H1 (cell line): ENCODE measurements at regions not wholly inside any gene's neighbourhood (a gene's known extent, or its start where the extent isn't known, plus 50 kb on each side); places are given as distances from the start of the nearest gene placed in this dataset.

Experiments
- CTCF ChIA-PET: fragments of 300-600 bp; sonication (Branson Sonifier 250); formaldehyde crosslinking; loops from one replicate; lab custom pipeline; 2021; ENCODE audit not compliant: partially characterized antibody; lab: Charles Lee
- POLR2A ChIA-PET: fragments of 300-600 bp; sonication (Branson Sonifier 250); formaldehyde crosslinking; loops from one replicate; lab custom pipeline; 2021; ENCODE audit warnings: inconsistent platforms; ENCODE audit not compliant: partially characterized antibody; lab: Charles Lee
- DNase-seq, 2 experiments: peaks; one replicate each; pipeline versions ENCODE4 v3.0.0 to v3.0.0-alpha.2; 2010 to 2022; ENCODE audit warnings: low spot score in 2 of 2, low read depth in 1 of 2, mixed read lengths in 1 of 2
- FAIRE-seq: peaks from 2 replicates; lab custom pipeline; 2011; peaks lifted over from hg19 to GRCh38; lab: Jason Lieb, UNC
- H2AFZ ChIP-seq: 2 replicates; pipeline ENCODE4 v1.8.1; 2012; ENCODE audit warnings: low read length, inconsistent platforms
- H2AK5ac ChIP-seq: 2 replicates; pipeline ENCODE4 v1.6.1; 2013; ENCODE audit warnings: low read depth, low read length
- H2BK120ac ChIP-seq: replicated peaks from 2 replicates; pipeline ENCODE3; 2013; ENCODE audit warnings: low read depth, low read length, inconsistent platforms
- H2BK12ac ChIP-seq: 2 replicates; pipeline ENCODE4 v1.6.1; 2013; ENCODE audit warnings: low read depth, low read length
- H2BK15ac ChIP-seq: 2 replicates; pipeline ENCODE4 v1.6.1; 2013; ENCODE audit warnings: low read length
- H2BK20ac ChIP-seq: 2 replicates; pipeline ENCODE4 v1.6.1; 2013; ENCODE audit warnings: low read length
- H2BK5ac ChIP-seq: 2 replicates; pipeline ENCODE4 v1.6.1; 2013; ENCODE audit warnings: low read depth, low read length
- H3K14ac ChIP-seq: 2 replicates; pipeline ENCODE4 v1.6.1; 2013; ENCODE audit warnings: inconsistent platforms; ENCODE audit not compliant: insufficient read length
- H3K18ac ChIP-seq: 2 replicates; pipeline ENCODE4 v1.6.1; 2013; ENCODE audit warnings: low read length; ENCODE audit errors: extremely low read depth
- H3K23ac ChIP-seq: 2 replicates; pipeline ENCODE4 v1.6.1; 2013; ENCODE audit warnings: inconsistent platforms; ENCODE audit not compliant: insufficient read length
- H3K23me2 ChIP-seq: 2 replicates; pipeline ENCODE4 v1.6.1; 2013; ENCODE audit warnings: low read depth, low read length
- H3K27ac ChIP-seq: 2 replicates; pipeline ENCODE4 v1.6.1; 2011; ENCODE audit warnings: low read depth, low read length, inconsistent platforms
- H3K27me3 ChIP-seq, 4 experiments: replicated peaks in 1 of 4; 1 replicate in 1 of 4; 2 replicates in 3 of 4; pipeline versions ENCODE4 v1.6.1 to v1.8.1; 2011 to 2013; ENCODE audit warnings: low read length in 3 of 4, mild to moderate bottlenecking in 3 of 4, inconsistent platforms in 2 of 4, mixed read lengths in 2 of 4, moderate library complexity in 1 of 4; ENCODE audit not compliant: control insufficient read depth in 3 of 4, insufficient read depth in 3 of 4; ENCODE audit errors: extremely low read depth in 1 of 4
- H3K36me3 ChIP-seq, 4 experiments: 2 replicates each; pipeline versions ENCODE4 v1.6.1 to v1.8.1; 2011 to 2013; ENCODE audit warnings: mild to moderate bottlenecking in 4 of 4, low read length in 3 of 4, moderate library complexity in 2 of 4, control low read depth in 1 of 4, inconsistent platforms in 1 of 4; ENCODE audit not compliant: insufficient read depth in 4 of 4, control insufficient read depth in 2 of 4
- H3K4ac ChIP-seq: replicated peaks from 2 replicates; pipeline ENCODE3; 2013; ENCODE audit warnings: low read length, low read depth, mixed read lengths, inconsistent platforms; ENCODE audit not compliant: insufficient read length
- H3K4me1 ChIP-seq, 4 experiments: replicated peaks in 1 of 4; 1 replicate in 1 of 4; 2 replicates in 3 of 4; pipeline versions ENCODE4 v1.6.1 to v1.8.1; 2011 to 2013; ENCODE audit warnings: low read length in 3 of 4, inconsistent platforms in 2 of 4, mixed read lengths in 1 of 4; ENCODE audit not compliant: insufficient read depth in 4 of 4, control insufficient read depth in 3 of 4
- H3K4me2 ChIP-seq, 2 experiments: 2 replicates each; pipeline versions ENCODE4 v1.6.1 to v1.8.1; 2011 to 2013; ENCODE audit warnings: low read depth in 2 of 2, low read length in 2 of 2, control low read depth in 1 of 2, inconsistent platforms in 1 of 2, mild to moderate bottlenecking in 1 of 2; ENCODE audit not compliant: insufficient read depth in 1 of 2
- H3K4me3 ChIP-seq, 4 experiments: fragments of 200-600, 300-600 bp in 1 of 4; sonication (generic), shearing (Covaris generic), sonication (Bioruptor Twin) in 1 of 4; 2 replicates each; pipeline versions ENCODE4 v1.5.1 to v1.8.1; 2011 to 2016; ENCODE audit warnings: low read length in 4 of 4, low read depth in 3 of 4, control low read depth in 2 of 4, inconsistent platforms in 2 of 4, mild to moderate bottlenecking in 2 of 4, mixed read lengths in 1 of 4, moderate library complexity in 1 of 4; ENCODE audit not compliant: insufficient read depth in 2 of 4; ENCODE audit errors: extremely low read depth in 1 of 4
- H3K56ac ChIP-seq: replicated peaks from 2 replicates; pipeline ENCODE3; 2013; ENCODE audit warnings: low read depth, mild to moderate bottlenecking, mixed read lengths, low read length, inconsistent platforms; ENCODE audit not compliant: insufficient read length
- H3K79me1 ChIP-seq: 2 replicates; pipeline ENCODE4 v1.6.1; 2013; ENCODE audit warnings: low read depth, low read length, control low read depth
- H3K79me2 ChIP-seq, 2 experiments: 2 replicates each; pipeline versions ENCODE4 v1.6.1 to v1.8.1; 2012 to 2013; ENCODE audit warnings: low read length in 2 of 2, mild to moderate bottlenecking in 2 of 2, inconsistent platforms in 1 of 2; ENCODE audit not compliant: insufficient read depth in 2 of 2, control insufficient read depth in 1 of 2
- H3K9ac ChIP-seq, 4 experiments: replicated peaks in 1 of 4; 1 replicate in 1 of 4; 2 replicates in 3 of 4; pipeline versions ENCODE4 v1.6.1 to v1.8.1; 2011 to 2013; ENCODE audit warnings: low read depth in 3 of 4, low read length in 3 of 4, control low read depth in 2 of 4, mild to moderate bottlenecking in 2 of 4, moderate library complexity in 2 of 4, inconsistent platforms in 1 of 4; ENCODE audit errors: extremely low read depth in 1 of 4
- H3K9me3 ChIP-seq, 2 experiments: 2 replicates each; pipeline versions ENCODE4 v1.6.1 to v1.8.1; 2012 to 2013; ENCODE audit warnings: mild to moderate bottlenecking in 2 of 2, moderate library complexity in 2 of 2, control low read depth in 1 of 2, inconsistent platforms in 1 of 2, low read depth in 1 of 2, low read length in 1 of 2, mixed read lengths in 1 of 2; ENCODE audit not compliant: insufficient read depth in 2 of 2
- H4K20me1 ChIP-seq, 2 experiments: replicated peaks in 1 of 2; 2 replicates each; pipeline versions ENCODE3 to v1.8.1; 2011 to 2013; ENCODE audit warnings: inconsistent platforms in 2 of 2, low read length in 2 of 2, mild to moderate bottlenecking in 1 of 2; ENCODE audit not compliant: insufficient read depth in 2 of 2, control insufficient read depth in 1 of 2
- H4K5ac ChIP-seq: 2 replicates; pipeline ENCODE4 v1.6.1; 2013; ENCODE audit warnings: low read length, low read depth, mixed read lengths, inconsistent platforms; ENCODE audit not compliant: insufficient read length
- H4K8ac ChIP-seq: 2 replicates; pipeline ENCODE4 v1.8.0; 2013; ENCODE audit warnings: mild to moderate bottlenecking, moderate library complexity, low read length, inconsistent platforms; ENCODE audit not compliant: insufficient read depth; ENCODE audit errors: extremely low read depth
- H4K91ac ChIP-seq: replicated peaks from 2 replicates; pipeline ENCODE3; 2013; ENCODE audit warnings: low read length, mixed read lengths, inconsistent platforms; ENCODE audit not compliant: insufficient read length
- EGR1 ChIP-seq: IDR thresholded peaks from 2 replicates; pipeline ENCODE4 v1.6.1; 2011; ENCODE audit warnings: low read depth, low read length, borderline replicate concordance
- HDAC6 ChIP-seq: IDR thresholded peaks from one replicate; pipeline ENCODE4 v1.7.1; 2012; ENCODE audit warnings: low read depth, mild to moderate bottlenecking, inconsistent platforms, low read length, moderate library complexity
- SP1 ChIP-seq: IDR thresholded peaks from 2 replicates; pipeline ENCODE4 v1.6.1; 2011; ENCODE audit warnings: low read depth, low read length
- WGBS, 2 experiments: shearing (Covaris generic) in 1 of 2; methylation state at CpG; one replicate each; pipeline versions ENCODE4 v1.1.6 to v1.1.7; 2013 to 2015; ENCODE audit warnings: low lambda C conversion rate in 2 of 2, mixed read lengths in 2 of 2, inconsistent platforms in 1 of 2, low coverage in 1 of 2, missing lambda C conversion rate in 1 of 2; ENCODE audit not compliant: insufficient replicate concordance in 2 of 2, insufficient coverage in 1 of 2, insufficient read length in 1 of 2; ENCODE audit errors: extremely low coverage in 1 of 2, missing lambda C conversion rate in 1 of 2; 5-methylcytosine and 5-hydroxymethylcytosine counted together

DNA sequence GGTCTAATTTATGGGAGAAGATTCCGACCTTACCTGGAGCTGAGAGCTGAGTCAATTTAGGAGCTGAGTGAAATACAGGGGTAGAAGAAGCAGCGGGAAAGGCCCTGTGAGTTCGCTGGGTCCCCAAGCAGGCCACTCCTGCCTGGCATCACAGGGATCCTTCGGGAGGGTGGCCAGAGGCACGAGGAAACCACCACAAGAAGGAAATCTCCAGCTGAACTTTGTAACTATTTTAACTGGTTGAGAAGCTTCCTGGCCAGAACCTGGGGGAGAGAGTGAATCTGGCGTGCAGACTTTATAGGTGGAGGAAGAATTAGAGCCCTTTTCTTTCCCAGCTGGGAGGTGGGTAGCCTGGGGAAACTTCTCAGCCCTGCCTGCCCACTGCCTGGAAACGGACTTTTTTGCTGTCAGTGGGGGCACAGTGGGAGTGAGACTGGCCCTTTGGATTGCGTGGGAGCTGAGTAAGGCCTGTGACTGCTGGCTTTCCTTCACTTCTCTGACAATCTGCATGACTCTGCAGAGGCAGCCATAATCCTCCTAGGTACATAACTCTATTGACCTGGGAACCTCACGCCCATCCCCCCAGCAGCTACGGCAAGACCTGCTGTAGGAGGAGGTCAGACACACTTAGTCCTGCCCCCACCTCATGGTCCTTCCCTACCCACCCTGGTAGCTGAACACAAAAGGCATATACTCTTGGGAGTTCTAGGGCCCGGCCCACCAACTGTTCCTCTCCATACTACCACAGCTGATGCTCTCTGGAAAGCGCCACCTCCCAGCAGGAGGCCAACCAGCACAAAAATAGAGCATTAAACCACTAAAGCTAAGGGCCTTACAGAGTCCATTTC lies 340.7 kb downstream of the CNTN3 start:
- Histone ChIP-seq H2BK20ac (no peak overlapping the region), H3K56ac (no peak overlapping the region)
- no peak for FAIRE-seq

More for the DNA sequence above, 340.7 kb downstream of the CNTN3 start:
- DNase-seq: no peak
- Histone ChIP-seq H3K79me1 (no peaks in the 10 kb centered on the region), H3K14ac (no peak overlapping the region), H2AFZ (no peak overlapping the region; the same call in 1 of the 2 replicates), H3K4me3 (no peak overlapping the region), H3K4ac (no peak overlapping the region), H3K9ac (no peak overlapping the region), H3K27me3 (no peaks in the 10 kb centered on the region), H2BK12ac (0 out of 2 replicates have a peak overlapping the region, but pooled peaks have one; percentile 17), H3K4me1 (peaks cover 0 to 2% (median 0%) of the 10 kb centered on the region in 4 experiments; a peak in 1 of 7 replicates), H4K20me1 (peaks cover 0 to 1% of the 10 kb centered on the region in 2 experiments), H3K36me3 (no peaks in the 10 kb centered on the region), H3K4me2 (no peak overlapping the region), H3K18ac (no peak overlapping the region), H4K5ac (no peak overlapping the region), H2BK5ac (no peak overlapping the region), H2AK5ac (no peak overlapping the region), H3K9me3 (no peaks in the 10 kb centered on the region), H2BK120ac (no peak overlapping the region), H4K8ac (peak overlapping the region; percentile 25; the same call in 1 of the 2 replicates), H3K23me2 (no peaks in the 10 kb centered on the region), H3K79me2 (no peaks in the 10 kb centered on the region), H3K27ac (no peak overlapping the region), H3K23ac (no peak overlapping the region), H2BK15ac (no peak overlapping the region), H4K91ac (no peak overlapping the region)
- CTCF ChIA-PET: interaction anchor here (1.2 kb wide), 1 partner anchor 15 kb away, joined by 5 read pairs; no protein-coding TSS in a partner anchor
- TF ChIP-seq SP1 (no peak), EGR1 (no peak), HDAC6 (no peak)
- WGBS, 2 experiments: 96% methylated on average over 11 of the region's 12 CpGs; no CpG with 5 or more reads in 1 of the 2 experiments
- POLR2A ChIA-PET: no interaction called here
